ENCODE measurements at regions not wholly inside any gene's neighbourhood (a gene's known extent, or its start where the extent isn't known, plus 50 kb on each side); places are given as distances from the start of the nearest gene placed in this dataset.

DNA sequence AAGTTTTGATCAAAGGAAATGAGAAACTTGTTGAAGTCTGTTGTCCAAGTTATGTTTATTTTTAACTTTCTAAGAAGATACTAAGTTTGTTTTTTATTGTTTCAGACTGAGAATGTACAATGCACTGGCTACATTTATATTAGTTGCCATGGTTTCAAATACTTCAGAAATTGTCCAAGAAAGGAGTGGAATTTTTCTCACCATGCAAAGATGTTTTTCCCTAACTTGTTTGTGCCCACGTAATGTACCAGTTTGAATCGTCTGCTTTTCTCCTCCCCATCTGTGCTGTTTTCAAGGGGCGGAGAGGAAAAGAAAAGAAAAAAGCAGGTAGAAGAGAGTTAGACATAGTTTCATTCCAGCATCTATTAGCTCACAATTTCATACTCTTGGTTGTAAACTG is 407.0 kb downstream of the KCTD16 start:
- TF ChIP-seq, protein P1, sequence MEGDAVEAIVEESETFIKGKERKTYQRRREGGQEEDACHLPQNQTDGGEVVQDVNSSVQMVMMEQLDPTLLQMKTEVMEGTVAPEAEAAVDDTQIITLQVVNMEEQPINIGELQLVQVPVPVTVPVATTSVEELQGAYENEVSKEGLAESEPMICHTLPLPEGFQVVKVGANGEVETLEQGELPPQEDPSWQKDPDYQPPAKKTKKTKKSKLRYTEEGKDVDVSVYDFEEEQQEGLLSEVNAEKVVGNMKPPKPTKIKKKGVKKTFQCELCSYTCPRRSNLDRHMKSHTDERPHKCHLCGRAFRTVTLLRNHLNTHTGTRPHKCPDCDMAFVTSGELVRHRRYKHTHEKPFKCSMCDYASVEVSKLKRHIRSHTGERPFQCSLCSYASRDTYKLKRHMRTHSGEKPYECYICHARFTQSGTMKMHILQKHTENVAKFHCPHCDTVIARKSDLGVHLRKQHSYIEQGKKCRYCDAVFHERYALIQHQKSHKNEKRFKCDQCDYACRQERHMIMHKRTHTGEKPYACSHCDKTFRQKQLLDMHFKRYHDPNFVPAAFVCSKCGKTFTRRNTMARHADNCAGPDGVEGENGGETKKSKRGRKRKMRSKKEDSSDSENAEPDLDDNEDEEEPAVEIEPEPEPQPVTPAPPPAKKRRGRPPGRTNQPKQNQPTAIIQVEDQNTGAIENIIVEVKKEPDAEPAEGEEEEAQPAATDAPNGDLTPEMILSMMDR (conservative IDR thresholded peaks at IDR 0.05; ENCODE audit: low read length), result no peak
- TF ChIP-seq EZH2phosphoT487 (IDR thresholded peaks at IDR 0.05; ENCODE audit: borderline replicate concordance), result no peak
